Osteocyte (in vitro differentiated cells): ENCODE measurements at regions not wholly inside any gene's neighbourhood (a gene's known extent, or its start where the extent isn't known, plus 50 kb on each side); places are given as distances from the start of the nearest gene placed in this dataset.

Source experiments
- DNase-seq: peaks from one replicate; pipeline ENCODE4 v3.0.0; 2021; ENCODE audit warnings: mixed read lengths; ENCODE audit not compliant: unreplicated experiment; ENCODE audit errors: extremely low spot score
- H3K27ac Mint-ChIP-seq: one replicate; pipeline ENCODE4 v1.8.0; 2021; ENCODE audit warnings: mild to moderate bottlenecking, mixed read lengths; ENCODE audit not compliant: unreplicated experiment
- H3K27me3 Mint-ChIP-seq: one replicate; pipeline ENCODE4 v1.8.0; 2021; ENCODE audit warnings: mixed read lengths; ENCODE audit not compliant: unreplicated experiment
- H3K36me3 Mint-ChIP-seq: one replicate; pipeline ENCODE4 v1.8.0; 2021; ENCODE audit warnings: mixed read lengths; ENCODE audit not compliant: unreplicated experiment
- H3K4me1 Mint-ChIP-seq: one replicate; pipeline ENCODE4 v1.8.0; 2021; ENCODE audit warnings: mixed read lengths; ENCODE audit not compliant: unreplicated experiment
- H3K4me3 Mint-ChIP-seq: one replicate; pipeline ENCODE4 v1.8.0; 2021; ENCODE audit warnings: mild to moderate bottlenecking, moderate library complexity, mixed read lengths; ENCODE audit not compliant: unreplicated experiment
- H3K9me3 Mint-ChIP-seq: one replicate; pipeline ENCODE4 v1.8.0; 2021; ENCODE audit warnings: mixed read lengths; ENCODE audit not compliant: unreplicated experiment
- CTCF ChIP-seq: fragments of 200-600 bp; sonication (generic); IDR thresholded peaks from 2 replicates; pipeline ENCODE4 v1.5.0; 2021; ENCODE audit warnings: antibody characterized with exemption, mild to moderate bottlenecking, moderate library complexity

- Mint-ChIP-seq H3K9me3 (no peaks in the 10 kb centered on the region), H3K4me1 (no peaks in the 10 kb centered on the region), H3K27me3 (peaks cover 23% of the 10 kb centered on the region), H3K36me3 (no peaks in the 10 kb centered on the region), H3K4me3 (no peak overlapping the region), H3K27ac (no peak overlapping the region)
- DNase-seq = no peak
- no peak for TF ChIP-seq CTCF
These were observed 98.6 kb upstream of the IRX3 start for GRCh38 chr16:54385141-54385540.

GRCh38 chr16:54381601-54382313 is 95.2 kb upstream of the IRX3 start:
- Mint-ChIP-seq H3K4me3 (no peak overlapping the region), H3K36me3 (no peaks in the 10 kb centered on the region), H3K27ac (no peak overlapping the region), H3K4me1 (no peaks in the 10 kb centered on the region), H3K27me3 (peaks cover 13% of the 10 kb centered on the region), H3K9me3 (peaks cover 14% of the 10 kb centered on the region)
- no peak for DNase-seq
- no peak for TF ChIP-seq CTCF

GRCh38 chr16:54375071-54375470 is 88.5 kb upstream of the IRX3 start:
- TF ChIP-seq CTCF = no peak
- Mint-ChIP-seq H3K4me3 (no peak overlapping the region), H3K27ac (no peak overlapping the region), H3K27me3 (peaks cover 7% of the 10 kb centered on the region), H3K36me3 (no peaks in the 10 kb centered on the region), H3K4me1 (peaks cover 13% of the 10 kb centered on the region), H3K9me3 (peaks cover 13% of the 10 kb centered on the region)
- no peak for DNase-seq

GRCh38 chr16:54373534-54374520 is 87.2 kb upstream of the IRX3 start:
- no peak overlapping the region for H3K27ac Mint-ChIP-seq
- no peak for DNase-seq
- no peaks in the 10 kb centered on the region for H3K36me3 Mint-ChIP-seq
- H3K9me3 Mint-ChIP-seq = peaks cover 4% of the 10 kb centered on the region
- peak overlapping the region; percentile 49 for H3K4me3 Mint-ChIP-seq
- TF ChIP-seq CTCF = no peak
- peaks cover 13% of the 10 kb centered on the region for H3K4me1 Mint-ChIP-seq
- peaks cover 3% of the 10 kb centered on the region for H3K27me3 Mint-ChIP-seq
